C4-2B (cell line): ENCODE measurements at regions not wholly inside any gene's neighbourhood (a gene's known extent, or its start where the extent isn't known, plus 50 kb on each side); places are given as distances from the start of the nearest gene placed in this dataset.

ENCODE experiments used
- H3K27ac ChIP-seq: fragments of 450-650 bp; 2 replicates; pipeline ENCODE4 v1.5.1; 2017
- ZFX ChIP-seq: fragments of 450-650 bp; IDR thresholded peaks from 2 replicates; pipeline ENCODE4 v1.6.1; 2017
- TF ChIP-seq, protein P1 (sequence below): fragments of 450-650 bp; conservative IDR thresholded peaks from 2 replicates; pipeline ENCODE4 v1.5.1; 2017; ENCODE audit warnings: mild to moderate bottlenecking

DNA sequence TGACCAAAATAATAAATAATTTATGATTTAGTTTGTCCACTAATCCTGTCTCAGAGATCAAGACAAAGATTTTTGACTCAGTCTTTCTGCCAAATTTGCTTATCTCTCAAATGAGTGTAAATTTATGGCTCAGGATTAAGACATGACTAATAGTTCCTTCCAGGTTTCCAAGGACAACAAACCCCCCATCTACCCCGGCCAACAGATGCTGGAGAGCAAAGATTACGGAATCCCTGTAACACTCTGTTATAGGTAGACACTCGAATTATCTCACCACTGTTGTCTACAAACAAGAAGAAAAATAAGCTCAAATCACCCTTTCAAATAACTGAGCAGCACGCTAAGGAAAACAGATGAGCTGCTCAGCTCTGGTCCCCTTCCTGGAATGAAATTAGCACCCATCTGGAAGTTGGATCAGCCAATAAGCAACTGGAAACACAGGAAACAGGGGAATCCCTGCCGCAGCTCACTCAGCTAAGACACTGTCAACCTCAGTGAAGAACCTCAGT lies 56.8 kb upstream of the SVIL start:
- no peak overlapping the region for H3K27ac ChIP-seq
- no peak for TF ChIP-seq ZFX
- TF ChIP-seq, protein P1, sequence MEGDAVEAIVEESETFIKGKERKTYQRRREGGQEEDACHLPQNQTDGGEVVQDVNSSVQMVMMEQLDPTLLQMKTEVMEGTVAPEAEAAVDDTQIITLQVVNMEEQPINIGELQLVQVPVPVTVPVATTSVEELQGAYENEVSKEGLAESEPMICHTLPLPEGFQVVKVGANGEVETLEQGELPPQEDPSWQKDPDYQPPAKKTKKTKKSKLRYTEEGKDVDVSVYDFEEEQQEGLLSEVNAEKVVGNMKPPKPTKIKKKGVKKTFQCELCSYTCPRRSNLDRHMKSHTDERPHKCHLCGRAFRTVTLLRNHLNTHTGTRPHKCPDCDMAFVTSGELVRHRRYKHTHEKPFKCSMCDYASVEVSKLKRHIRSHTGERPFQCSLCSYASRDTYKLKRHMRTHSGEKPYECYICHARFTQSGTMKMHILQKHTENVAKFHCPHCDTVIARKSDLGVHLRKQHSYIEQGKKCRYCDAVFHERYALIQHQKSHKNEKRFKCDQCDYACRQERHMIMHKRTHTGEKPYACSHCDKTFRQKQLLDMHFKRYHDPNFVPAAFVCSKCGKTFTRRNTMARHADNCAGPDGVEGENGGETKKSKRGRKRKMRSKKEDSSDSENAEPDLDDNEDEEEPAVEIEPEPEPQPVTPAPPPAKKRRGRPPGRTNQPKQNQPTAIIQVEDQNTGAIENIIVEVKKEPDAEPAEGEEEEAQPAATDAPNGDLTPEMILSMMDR, result no peak

DNA sequence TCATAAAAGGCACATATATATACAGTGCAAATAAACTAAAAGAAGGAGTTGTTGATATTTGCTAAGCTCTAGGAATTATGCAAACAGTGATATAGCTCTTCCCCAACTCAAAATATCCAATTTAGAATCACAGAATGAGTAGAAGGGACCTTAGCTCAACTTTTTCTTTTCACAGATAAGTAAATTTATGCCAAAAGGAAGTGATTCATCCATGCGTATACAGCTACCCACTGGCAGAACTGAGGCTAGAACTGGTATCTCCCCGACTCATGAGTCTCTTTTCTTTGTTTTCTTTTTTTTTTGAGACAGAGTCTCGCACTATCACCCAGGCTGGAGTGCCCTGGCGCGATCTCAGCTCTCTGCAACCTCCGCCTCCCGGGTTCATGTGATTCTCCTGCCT lies 54.2 kb upstream of the SVIL start:
- H3K27ac ChIP-seq, result no peak overlapping the region
- TF ChIP-seq, protein P1, result no peak
- TF ChIP-seq ZFX, result no peak

DNA sequence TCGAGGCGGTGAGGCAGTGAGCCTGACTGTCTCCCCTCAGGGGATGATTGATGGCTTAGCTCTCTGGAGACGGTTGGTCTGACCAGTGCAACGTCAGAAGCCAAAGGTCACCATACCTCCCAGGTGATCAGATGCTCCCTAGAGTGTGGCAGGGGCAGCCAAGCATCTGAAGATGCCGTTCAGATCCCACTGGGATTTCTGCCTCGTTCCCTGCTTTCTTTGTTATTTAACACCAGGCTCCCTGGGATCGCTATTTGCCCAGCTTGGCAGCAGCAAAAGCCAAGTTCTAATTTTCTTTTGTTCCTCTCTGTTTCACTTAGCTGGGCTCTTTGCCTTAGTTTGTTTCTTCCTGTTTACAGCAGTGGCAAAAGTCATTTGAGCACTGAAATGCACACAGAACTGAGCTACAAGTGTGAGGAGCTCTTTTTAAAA lies 53.5 kb upstream of the SVIL start:
- TF ChIP-seq, protein P1, result no peak
- no peak for TF ChIP-seq ZFX
- H3K27ac ChIP-seq, result no peak overlapping the region

DNA sequence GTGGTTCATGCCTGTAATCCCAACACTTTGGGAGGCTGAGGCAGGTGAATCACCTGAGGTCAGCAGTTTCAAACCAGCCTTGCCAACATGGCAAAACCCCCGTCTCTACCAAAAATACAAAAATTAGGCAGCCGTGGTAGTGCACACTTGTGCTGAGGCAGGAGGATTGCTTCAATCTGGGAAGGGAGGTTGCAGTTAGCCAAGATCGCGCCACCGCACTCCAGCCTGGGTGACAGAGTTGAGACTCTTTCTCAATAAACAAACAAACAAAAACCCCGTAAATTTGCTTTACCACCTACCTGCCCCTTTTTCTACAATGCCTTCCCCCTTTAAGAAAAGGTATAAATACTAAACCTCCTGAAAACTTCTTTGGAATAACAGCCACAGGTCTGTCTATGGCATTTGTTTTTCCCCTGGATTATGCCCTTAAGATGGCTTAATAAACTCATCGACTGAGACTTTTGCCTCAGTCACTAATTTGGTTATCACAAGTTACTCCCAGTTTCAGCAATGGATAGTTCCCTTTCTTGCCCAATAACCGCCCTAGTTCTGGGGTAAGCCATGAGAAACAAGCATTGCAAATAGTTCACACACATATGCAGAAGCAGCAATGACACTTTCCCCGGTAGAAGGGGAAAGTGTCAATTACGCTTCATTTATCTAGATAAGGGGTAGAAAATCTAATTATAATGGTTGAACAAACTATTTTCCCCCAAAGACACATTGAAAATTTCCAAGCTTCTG lies 52.8 kb upstream of the SVIL start:
- no peak overlapping the region for H3K27ac ChIP-seq
- TF ChIP-seq, protein P1, result no peak
- no peak for TF ChIP-seq ZFX

DNA sequence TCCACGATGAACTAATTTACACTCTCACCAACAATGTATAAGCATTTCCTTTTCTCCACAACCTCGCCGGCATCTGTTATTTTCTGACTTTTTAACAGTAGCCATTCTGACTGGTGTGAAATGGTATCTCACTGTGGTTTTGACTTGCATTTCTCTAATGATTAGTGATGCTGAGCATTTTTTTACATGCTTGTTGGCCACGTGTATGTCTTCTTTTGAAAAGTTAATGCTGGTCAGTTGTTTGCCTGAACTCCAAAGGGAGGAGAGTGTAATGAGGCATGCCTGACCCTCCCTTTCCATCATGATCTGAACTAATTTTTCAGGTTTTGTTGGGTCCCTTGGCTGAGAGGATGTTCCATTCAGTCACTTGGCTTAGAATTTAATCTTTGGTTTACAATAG lies 50.7 kb upstream of the SVIL start:
- no peak for TF ChIP-seq ZFX
- TF ChIP-seq, protein P1, result no peak
- no peak overlapping the region for H3K27ac ChIP-seq
